DMS 273 treated with DMSO at 0.1 percent for 48 hours (cell line): ENCODE measurements at regions not wholly inside any gene's neighbourhood (a gene's known extent, or its start where the extent isn't known, plus 50 kb on each side); places are given as distances from the start of the nearest gene placed in this dataset.
"Not testable (repeated sequence)": the region's sequence is repeated elsewhere in the genome, so short reads cannot be mapped to it uniquely, and the experiment has no call there.

ENCODE experiments used
- DNase-seq: peaks from one replicate; lab custom pipeline; 2025; lab: John Stamatoyannopoulos, UW

- DNase-seq = peak; percentile 83
Observed at GRCh38 chr7:36037121-36037662, 115.9 kb upstream of the EEPD1 start.

- no peak for DNase-seq
Observed at GRCh38 chr7:36038063-36038721, 114.9 kb upstream of the EEPD1 start.

GRCh38 chr7:36039243-36039642 is 113.8 kb upstream of the EEPD1 start:
- no peak for DNase-seq

- no peak for DNase-seq
Observed at GRCh38 chr7:36039671-36040070, 113.4 kb upstream of the EEPD1 start.

- DNase-seq = no peak
Observed at GRCh38 chr7:36040679-36041078, 112.4 kb upstream of the EEPD1 start.

GRCh38 chr7:36044101-36044892 is 108.8 kb upstream of the EEPD1 start:
- DNase-seq = no peak

GRCh38 chr7:36045326-36045725 is 107.7 kb upstream of the EEPD1 start:
- DNase-seq = no peak

GRCh38 chr7:36045830-36046341 is 107.2 kb upstream of the EEPD1 start:
- DNase-seq = peak; percentile 96

GRCh38 chr7:36047091-36047658 is 105.9 kb upstream of the EEPD1 start:
- DNase-seq = peak; percentile 30

GRCh38 chr7:36048141-36048901 is 104.7 kb upstream of the EEPD1 start:
- peak; percentile 95 for DNase-seq

GRCh38 chr7:36048902-36049240 is 104.2 kb upstream of the EEPD1 start:
- DNase-seq = peak; percentile 63

- DNase-seq = peak; percentile 73
Observed at GRCh38 chr7:36051501-36051900, 101.6 kb upstream of the EEPD1 start.

GRCh38 chr7:36053589-36053988 is 99.5 kb upstream of the EEPD1 start:
- DNase-seq = no peak

- DNase-seq = no peak
Observed at GRCh38 chr7:36054637-36055036, 98.4 kb upstream of the EEPD1 start.

GRCh38 chr7:36055207-36055606 is 97.8 kb upstream of the EEPD1 start:
- no peak for DNase-seq

GRCh38 chr7:36057323-36057722 is 95.7 kb upstream of the EEPD1 start:
- DNase-seq = no peak

- DNase-seq = no peak
Observed at GRCh38 chr7:36058020-36058592, 94.9 kb upstream of the EEPD1 start.

GRCh38 chr7:36060388-36060787 is 92.7 kb upstream of the EEPD1 start:
- not testable (repeated sequence) for DNase-seq

GRCh38 chr7:36062154-36062815 is 90.8 kb upstream of the EEPD1 start:
- no peak for DNase-seq

GRCh38 chr7:36064676-36065075 is 88.4 kb upstream of the EEPD1 start:
- DNase-seq = no peak
